GM12891 (cell line): ENCODE measurements at regions not wholly inside any gene's neighbourhood (a gene's known extent, or its start where the extent isn't known, plus 50 kb on each side); places are given as distances from the start of the nearest gene placed in this dataset.

ENCODE experiments used
- POLR2A ChIP-seq: IDR thresholded peaks from 2 replicates; pipeline ENCODE4 v1.6.1; 2011; ENCODE audit warnings: low read depth, low read length, control low read depth
- POLR2AphosphoS5 ChIP-seq: IDR thresholded peaks from 2 replicates; pipeline ENCODE4 v1.6.1; 2011; ENCODE audit warnings: low read depth, low read length, control low read depth

- no peak for TF ChIP-seq POLR2A
- TF ChIP-seq POLR2AphosphoS5, result no peak
These were observed 613.6 kb downstream of the UTRN start for GRCh38 chr6:144898741-144899140.
